ENCODE measurements at regions not wholly inside any gene's neighbourhood (a gene's known extent, or its start where the extent isn't known, plus 50 kb on each side); places are given as distances from the start of the nearest gene placed in this dataset.

- no peaks in the 10 kb centered on the region for H3K27me3 ChIP-seq (ENCODE audit: insufficient read depth)
- WGBS (ENCODE audit: low lambda C conversion rate): 59% methylated on average over 3 of the region's 3 CpGs
- no peaks in the 10 kb centered on the region for H4K20me1 ChIP-seq (ENCODE audit: insufficient read depth)
- no peaks in the 10 kb centered on the region for H3F3A ChIP-seq (replicated peaks; ENCODE audit: insufficient read depth)
- no peak overlapping the region for H3K27ac ChIP-seq (ENCODE audit: low read depth in 2 of 2, low read length in 1 of 2)
- TF ChIP-seq NRF1 (IDR thresholded peaks at IDR 0.05; ENCODE audit: low read depth, low read length) (no peak), PBX3 (IDR thresholded peaks at IDR 0.05) (no peak), ZBTB33 (IDR thresholded peaks at IDR 0.05; ENCODE audit: borderline replicate concordance, low read depth) (no peak), RAD21 (IDR thresholded peaks at IDR 0.05; ENCODE audit: low read length) (no peak), FOXM1 (IDR thresholded peaks at IDR 0.05; ENCODE audit: low read depth) (no peak), REST (IDR thresholded peaks at IDR 0.05; ENCODE audit: low read depth, low read length) (no peak), EZH2phosphoT487 (IDR thresholded peaks at IDR 0.05; ENCODE audit: borderline replicate concordance, low read depth) (no peak), IRF3 (IDR thresholded peaks at IDR 0.05; ENCODE audit: low read depth, low read length) (no peak), USF1 (IDR thresholded peaks at IDR 0.05; ENCODE audit: borderline replicate concordance, low read depth) (no peak), YY1 (IDR thresholded peaks at IDR 0.05; ENCODE audit: low read depth) (no peak), NFIC (IDR thresholded peaks at IDR 0.05; ENCODE audit: borderline replicate concordance) (no peak), SMC3 (IDR thresholded peaks at IDR 0.05; ENCODE audit: low read depth, low read length) (no peak), GABPA (IDR thresholded peaks at IDR 0.05; ENCODE audit: low read depth) (no peak), TCF12 (IDR thresholded peaks at IDR 0.05) (no peak), USF2 (IDR thresholded peaks at IDR 0.05; ENCODE audit: borderline replicate concordance, low read depth, low read length) (no peak), MEF2A (IDR thresholded peaks at IDR 0.05; ENCODE audit: borderline replicate concordance, low read depth) (no peak), FOSL2 (IDR thresholded peaks at IDR 0.05; ENCODE audit: borderline replicate concordance, low read depth) (no peak), TAF1 (IDR thresholded peaks at IDR 0.05; ENCODE audit: borderline replicate concordance, low read depth, low read length) (no peak), EP300 (IDR thresholded peaks at IDR 0.05; ENCODE audit: borderline replicate concordance in 1 of 2, low read depth in 1 of 2, low read length in 1 of 2) (no peak), MAX (IDR thresholded peaks at IDR 0.05; ENCODE audit: low read depth) (no peak)
- H3K79me2 ChIP-seq (ENCODE audit: insufficient read depth): no peaks in the 10 kb centered on the region
- H3K4me3 ChIP-seq (ENCODE audit: low read depth in 2 of 2, low read length in 1 of 2): no peak overlapping the region
- no peak for DNase-seq
- H3K9me2 ChIP-seq: no peaks in the 10 kb centered on the region
- H3K4me2 ChIP-seq: no peak overlapping the region
- H2AFZ ChIP-seq (ENCODE audit: low read depth): peak overlapping the region; percentile 36; the same call in 1 of the 2 replicates
- no peaks in the 10 kb centered on the region for H3K36me3 ChIP-seq (replicated peaks in 1 of 2; ENCODE audit: control insufficient read depth in 1 of 2, insufficient read depth in 2 of 2, low read length in 1 of 2)
- no peak overlapping the region for H3K9ac ChIP-seq
- ChIA-PET POLR2A (no interaction called here), CTCF (no interaction called here)
- no peaks in the 10 kb centered on the region for H3K4me1 ChIP-seq (ENCODE audit: control insufficient read depth in 1 of 2, insufficient read depth in 2 of 2, low read depth in 1 of 2, low read length in 1 of 2)
- no peaks in the 10 kb centered on the region for H3K9me3 ChIP-seq
Observed at GRCh38 chr17:27989046-27989445, 53.4 kb upstream of the NLK start.

All from SK-N-SH (cell line).